Neuronal stem cell (in vitro differentiated cells): ENCODE measurements at regions not wholly inside any gene's neighbourhood (a gene's known extent, or its start where the extent isn't known, plus 50 kb on each side); places are given as distances from the start of the nearest gene placed in this dataset.

Experiments
- DNase-seq: peaks from one replicate; pipeline ENCODE4 v3.0.0-alpha.2; 2013; ENCODE audit warnings: low spot score
- H2AFZ ChIP-seq: one replicate; pipeline ENCODE4 v1.6.1; 2013; ENCODE audit warnings: mild to moderate bottlenecking, low read length, inconsistent platforms
- H2AK5ac ChIP-seq: 2 replicates; pipeline ENCODE4 v1.6.1; 2013; ENCODE audit warnings: low read depth, mild to moderate bottlenecking, inconsistent platforms, low read length, moderate library complexity, mixed read lengths
- H2BK120ac ChIP-seq: 2 replicates; pipeline ENCODE4 v1.6.1; 2013; ENCODE audit warnings: low read depth, mild to moderate bottlenecking, inconsistent platforms, low read length, moderate library complexity, mixed read lengths
- H2BK12ac ChIP-seq: one replicate; pipeline ENCODE4 v1.6.1; 2013; ENCODE audit warnings: low read length, inconsistent platforms
- H2BK15ac ChIP-seq: 2 replicates; pipeline ENCODE4 v1.6.1; 2013; ENCODE audit warnings: mild to moderate bottlenecking, low read length, inconsistent platforms, mixed read lengths
- H2BK5ac ChIP-seq: one replicate; pipeline ENCODE4 v1.6.1; 2013; ENCODE audit warnings: inconsistent platforms, mild to moderate bottlenecking, low read length, moderate library complexity
- H3K14ac ChIP-seq: one replicate; pipeline ENCODE4 v1.6.1; 2013; ENCODE audit warnings: low read length, inconsistent platforms
- H3K18ac ChIP-seq: 2 replicates; pipeline ENCODE4 v1.6.1; 2013; ENCODE audit warnings: low read length, inconsistent platforms
- H3K23ac ChIP-seq: 2 replicates; pipeline ENCODE4 v1.6.1; 2013; ENCODE audit warnings: low read depth, mild to moderate bottlenecking, mixed read lengths, low read length, inconsistent platforms; ENCODE audit not compliant: poor library complexity
- H3K27ac ChIP-seq: replicated peaks from 3 replicates; pipeline ENCODE4 v1.5.1; 2013; ENCODE audit warnings: low read length, inconsistent platforms
- H3K27me3 ChIP-seq, 3 experiments: 2 replicates each; pipeline ENCODE4 v1.6.1; 2013; ENCODE audit warnings: low read length in 3 of 3, mild to moderate bottlenecking in 2 of 3, inconsistent platforms in 1 of 3, low read depth in 1 of 3, mixed read lengths in 1 of 3, moderate library complexity in 1 of 3; ENCODE audit not compliant: control insufficient read depth in 3 of 3, insufficient read depth in 3 of 3
- H3K36me3 ChIP-seq, 2 donors: replicated peaks in 1 of 2; 2 replicates each; pipeline ENCODE4 v1.6.1; 2013; ENCODE audit warnings: low read length in 2 of 2; ENCODE audit not compliant: control insufficient read depth in 2 of 2, insufficient read depth in 2 of 2
- H3K4ac ChIP-seq: 2 replicates; pipeline ENCODE4 v1.6.1; 2013; ENCODE audit warnings: inconsistent platforms, mild to moderate bottlenecking, low read length, moderate library complexity
- H3K4me1 ChIP-seq, 2 donors: 1 replicate in 1 of 2; 2 replicates in 1 of 2; pipeline ENCODE4 v1.6.1; 2013; ENCODE audit warnings: low read length in 2 of 2, low read depth in 1 of 2; ENCODE audit not compliant: control insufficient read depth in 2 of 2, insufficient read depth in 1 of 2
- H3K4me2 ChIP-seq: one replicate; pipeline ENCODE4 v1.6.1; 2013; ENCODE audit warnings: mild to moderate bottlenecking, low read length, inconsistent platforms; ENCODE audit not compliant: insufficient read depth, poor library complexity, severe bottlenecking
- H3K4me3 ChIP-seq, 2 donors: 2 replicates each; pipeline ENCODE4 v1.5.1; 2013; ENCODE audit warnings: low read length in 2 of 2, mild to moderate bottlenecking in 2 of 2, inconsistent platforms in 1 of 2, moderate library complexity in 1 of 2
- H3K79me1 ChIP-seq: one replicate; pipeline ENCODE4 v1.6.1; 2013; ENCODE audit warnings: low read depth, mild to moderate bottlenecking, inconsistent platforms, low read length, moderate library complexity
- H3K9ac ChIP-seq: one replicate; pipeline ENCODE4 v1.6.1; 2013; ENCODE audit warnings: mild to moderate bottlenecking, low read depth, low read length, inconsistent platforms; ENCODE audit not compliant: poor library complexity
- H3K9me3 ChIP-seq, 2 donors: replicated peaks in 1 of 2; 2 replicates each; pipeline versions ENCODE3 to v1.6.1; 2013; ENCODE audit warnings: low read length in 2 of 2, mild to moderate bottlenecking in 2 of 2, inconsistent platforms in 1 of 2, low read depth in 1 of 2, mixed read lengths in 1 of 2, moderate library complexity in 1 of 2; ENCODE audit not compliant: control insufficient read depth in 2 of 2, insufficient read depth in 1 of 2
- H4K8ac ChIP-seq: one replicate; pipeline ENCODE4 v1.6.1; 2013; ENCODE audit warnings: low read depth, mild to moderate bottlenecking, inconsistent platforms, low read length, moderate library complexity
- H4K91ac ChIP-seq: one replicate; pipeline ENCODE4 v1.6.1; 2013; ENCODE audit warnings: low read length, low read depth, mild to moderate bottlenecking, inconsistent platforms; ENCODE audit not compliant: poor library complexity
- WGBS, 2 donors: extraction: QIAGEN DNeasy Blood & Tissue Kit; methylation state at CpG; one replicate each; pipeline ENCODE4 v1.1.7; 2013; ENCODE audit warnings: missing lambda C conversion rate in 2 of 2, mixed read lengths in 1 of 2; ENCODE audit not compliant: insufficient read length in 2 of 2, insufficient replicate concordance in 1 of 2; ENCODE audit errors: extremely low coverage in 2 of 2; 5-methylcytosine and 5-hydroxymethylcytosine counted together

DNA sequence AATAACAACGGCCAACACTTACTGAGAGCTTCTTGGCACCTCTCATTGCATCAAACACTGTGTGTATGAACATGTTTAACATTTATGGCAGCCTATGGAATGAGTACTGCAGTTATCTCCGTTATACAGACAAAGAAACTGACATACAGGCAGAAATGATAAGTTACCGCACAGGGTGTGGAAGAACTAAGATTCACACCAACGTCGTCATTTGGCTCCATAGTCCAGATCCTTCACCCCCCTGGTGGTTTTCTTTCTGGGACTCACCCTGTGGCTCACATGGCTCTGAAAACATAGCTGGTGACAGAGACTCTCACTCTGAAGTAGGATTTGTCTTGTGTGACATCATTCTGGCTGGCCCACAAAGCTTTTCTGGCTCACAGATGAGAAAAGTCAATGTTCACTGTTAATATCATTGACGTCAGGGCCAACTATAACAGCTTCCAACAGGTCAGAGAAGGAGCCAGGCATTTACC, 230.1 kb downstream of the DLEU7 start:
- no peak overlapping the region for H3K23ac ChIP-seq
- H2BK120ac ChIP-seq, result no peak overlapping the region
- peaks cover 0 to 10% of the 10 kb centered on the region in 2 donors for H3K4me1 ChIP-seq
- DNase-seq, result no peak
- H2AFZ ChIP-seq, result no peak overlapping the region
- no peak overlapping the region for H2BK5ac ChIP-seq
- H3K4me3 ChIP-seq, result no peak overlapping the region
- H3K4ac ChIP-seq, result no peak overlapping the region
- no peaks in the 10 kb centered on the region for H3K79me1 ChIP-seq
- no peak overlapping the region for H4K91ac ChIP-seq
- H3K9me3 ChIP-seq, result no peaks in the 10 kb centered on the region
- H2BK12ac ChIP-seq, result no peak overlapping the region
- no peak overlapping the region for H2AK5ac ChIP-seq
- no peak overlapping the region for H3K4me2 ChIP-seq
- no peak overlapping the region for H3K14ac ChIP-seq
- no CpG with 5 or more reads among the region's 6 CpGs for WGBS, 2 donors
- H3K27me3 ChIP-seq, result no peaks in the 10 kb centered on the region
- H3K9ac ChIP-seq, result no peak overlapping the region
- H2BK15ac ChIP-seq, result no peak overlapping the region
- H4K8ac ChIP-seq, result no peak overlapping the region
- H3K18ac ChIP-seq, result no peak overlapping the region
- H3K27ac ChIP-seq, result no peak overlapping the region
- no peaks in the 10 kb centered on the region for H3K36me3 ChIP-seq

DNA sequence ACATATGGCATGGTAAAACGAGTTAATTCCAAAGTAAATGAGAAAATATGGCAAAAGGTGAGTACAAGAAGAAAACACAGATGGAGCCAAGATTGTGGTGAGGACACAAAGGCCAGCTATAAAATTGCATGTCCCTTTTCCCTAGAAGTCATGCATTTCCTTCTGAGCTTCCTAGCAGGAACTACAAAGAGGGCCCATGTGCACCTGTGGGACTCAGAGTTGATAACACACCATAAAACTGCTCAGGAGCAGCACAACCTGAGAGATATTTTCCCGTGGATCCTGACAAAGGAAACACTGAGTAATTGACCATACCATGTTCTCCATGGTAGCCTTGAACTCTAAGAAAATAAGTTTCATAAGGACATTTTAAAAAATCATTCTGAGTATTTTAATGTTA, 228.3 kb downstream of the DLEU7 start:
- Histone ChIP-seq H2AK5ac (no peak overlapping the region), H4K8ac (no peak overlapping the region), H2BK5ac (no peak overlapping the region), H3K4me2 (no peak overlapping the region), H2BK12ac (no peak overlapping the region), H3K79me1 (no peaks in the 10 kb centered on the region), H3K9ac (no peak overlapping the region), H3K23ac (no peak overlapping the region), H3K9me3 (no peaks in the 10 kb centered on the region), H3K14ac (no peak overlapping the region), H3K4me1 (no peaks in the 10 kb centered on the region), H3K36me3 (no peaks in the 10 kb centered on the region), H3K27me3 (no peaks in the 10 kb centered on the region), H3K18ac (no peak overlapping the region), H2AFZ (no peak overlapping the region), H3K27ac (no peak overlapping the region), H3K4ac (no peak overlapping the region), H2BK120ac (no peak overlapping the region), H3K4me3 (no peak overlapping the region), H4K91ac (no peak overlapping the region), H2BK15ac (no peak overlapping the region)
- DNase-seq, result no peak
- no CpG with 5 or more reads among the region's 2 CpGs for WGBS, 2 donors

DNA sequence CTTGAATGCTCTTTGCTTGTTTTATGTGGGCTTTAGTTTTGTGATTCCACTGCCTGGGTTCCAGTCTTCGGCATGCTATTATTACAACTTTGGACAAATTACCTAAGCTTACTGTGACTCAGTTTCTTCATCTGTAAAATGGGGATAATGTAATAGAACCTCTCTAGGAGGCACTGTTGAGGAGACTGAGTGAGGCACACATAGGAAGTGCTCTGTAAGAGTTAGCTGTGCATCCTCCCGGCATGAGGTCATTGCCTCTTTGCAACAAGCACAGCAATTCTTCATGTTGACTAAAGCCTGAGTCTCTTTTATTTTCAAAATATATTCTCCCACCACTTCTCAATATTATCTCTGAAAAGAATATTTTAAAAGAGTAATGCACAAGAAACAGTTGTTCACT, 227.4 kb downstream of the DLEU7 start:
- no peaks in the 10 kb centered on the region for H3K27me3 ChIP-seq
- H3K14ac ChIP-seq, result no peak overlapping the region
- no peaks in the 10 kb centered on the region for H3K79me1 ChIP-seq
- H2BK120ac ChIP-seq, result no peak overlapping the region
- no peak overlapping the region for H4K8ac ChIP-seq
- no peak overlapping the region for H2BK12ac ChIP-seq
- H3K4me3 ChIP-seq, result no peak overlapping the region
- no peak overlapping the region for H3K23ac ChIP-seq
- H2BK15ac ChIP-seq, result no peak overlapping the region
- WGBS, 2 donors, result no CpG with 5 or more reads among the region's 2 CpGs
- no peak overlapping the region for H2AK5ac ChIP-seq
- no peak overlapping the region for H3K9ac ChIP-seq
- no peak for DNase-seq
- no peak overlapping the region for H2AFZ ChIP-seq
- H3K4me1 ChIP-seq, result no peaks in the 10 kb centered on the region
- H4K91ac ChIP-seq, result no peak overlapping the region
- H3K9me3 ChIP-seq, result no peaks in the 10 kb centered on the region
- H3K36me3 ChIP-seq, result no peaks in the 10 kb centered on the region
- no peak overlapping the region for H3K18ac ChIP-seq
- H3K4me2 ChIP-seq, result no peak overlapping the region
- no peak overlapping the region for H3K27ac ChIP-seq
- H3K4ac ChIP-seq, result no peak overlapping the region
- H2BK5ac ChIP-seq, result no peak overlapping the region

DNA sequence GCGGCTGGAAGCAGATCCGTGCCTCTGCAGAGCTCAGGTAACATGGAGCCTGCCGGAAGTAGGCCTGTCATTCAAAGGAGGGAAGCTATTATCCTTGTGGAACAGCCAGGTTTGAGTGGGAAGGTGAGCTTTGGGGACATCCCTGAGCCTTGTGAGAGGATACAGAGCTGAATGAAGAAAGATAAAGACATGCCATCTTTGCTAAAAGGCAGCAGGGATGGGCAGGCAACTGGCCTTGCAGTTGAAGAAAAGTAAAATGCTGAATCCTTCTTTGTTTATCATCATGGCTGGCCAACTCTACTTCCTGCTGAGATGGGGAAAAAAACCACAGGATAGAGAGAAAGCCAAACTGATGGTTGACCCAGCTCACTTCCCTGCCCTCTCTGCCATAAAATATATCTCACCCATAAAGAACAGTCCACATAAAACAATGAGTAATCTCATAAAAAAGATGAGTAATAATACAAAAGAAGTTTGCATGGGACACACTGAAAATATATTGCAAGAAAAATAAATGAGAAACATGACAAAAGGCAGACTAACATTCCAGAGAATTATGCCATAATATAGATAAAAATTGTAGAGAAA, 226.3 kb downstream of the DLEU7 start:
- WGBS, 2 donors, result no CpG with 5 or more reads among the region's 3 CpGs
- Histone ChIP-seq H3K4me3 (no peak overlapping the region), H2AK5ac (no peak overlapping the region), H4K8ac (no peak overlapping the region), H2BK12ac (no peak overlapping the region), H3K18ac (no peak overlapping the region), H2AFZ (peak overlapping the region; percentile 43), H3K4ac (no peak overlapping the region), H4K91ac (no peak overlapping the region), H3K4me1 (no peaks in the 10 kb centered on the region), H3K27ac (no peak overlapping the region), H3K27me3 (no peaks in the 10 kb centered on the region), H3K9me3 (no peaks in the 10 kb centered on the region), H3K79me1 (no peaks in the 10 kb centered on the region), H3K9ac (no peak overlapping the region), H3K36me3 (no peaks in the 10 kb centered on the region), H3K23ac (no peak overlapping the region), H3K4me2 (no peak overlapping the region), H2BK5ac (no peak overlapping the region), H3K14ac (no peak overlapping the region), H2BK15ac (no peak overlapping the region), H2BK120ac (no peak overlapping the region)
- DNase-seq, result no peak
